NCI-H1092 treated with DMSO at 0.1 percent for 48 hours (cell line): ENCODE measurements at regions not wholly inside any gene's neighbourhood (a gene's known extent, or its start where the extent isn't known, plus 50 kb on each side); places are given as distances from the start of the nearest gene placed in this dataset.

ENCODE experiments used
- DNase-seq: peaks from one replicate; lab custom pipeline; 2025; lab: John Stamatoyannopoulos, UW

- no peak for DNase-seq
Measured at GRCh38 chr7:70907259-70908247, 224.4 kb upstream of the GALNT17 start.

- no peak for DNase-seq
Measured at GRCh38 chr7:70913924-70914323, 218.0 kb upstream of the GALNT17 start.

GRCh38 chr7:70915067-70915466, 216.9 kb upstream of the GALNT17 start:
- no peak for DNase-seq

DNA sequence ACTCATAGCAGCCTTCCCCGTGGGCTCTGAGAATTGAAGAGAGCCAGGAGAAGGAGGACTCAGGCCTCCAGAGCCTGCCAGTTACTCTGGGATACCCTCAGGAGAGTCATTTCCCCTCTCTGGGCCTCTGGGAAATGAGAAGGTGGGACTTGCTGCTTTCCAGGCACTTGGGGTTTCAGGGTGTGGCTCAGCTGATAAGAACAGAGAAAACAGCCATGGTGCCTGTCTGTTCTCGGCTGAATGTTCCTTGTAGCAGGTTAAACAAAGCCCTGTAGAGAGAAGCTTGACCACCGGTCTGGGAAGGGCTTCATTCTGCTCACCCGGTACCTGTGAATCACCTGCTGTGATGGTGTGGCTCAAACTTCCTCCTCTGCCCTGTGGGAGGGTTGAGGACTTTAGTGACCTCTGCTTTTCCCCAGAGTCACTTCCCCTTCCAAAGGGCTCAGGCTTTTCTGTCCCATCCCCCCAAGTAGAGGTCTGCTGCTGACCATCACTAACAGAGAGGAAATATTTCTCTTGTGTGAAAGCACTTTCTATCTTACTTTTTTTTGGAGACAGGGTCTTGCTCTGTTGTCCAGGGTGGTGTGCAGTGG, 212.4 kb upstream of the GALNT17 start:
- no peak for DNase-seq

DNA sequence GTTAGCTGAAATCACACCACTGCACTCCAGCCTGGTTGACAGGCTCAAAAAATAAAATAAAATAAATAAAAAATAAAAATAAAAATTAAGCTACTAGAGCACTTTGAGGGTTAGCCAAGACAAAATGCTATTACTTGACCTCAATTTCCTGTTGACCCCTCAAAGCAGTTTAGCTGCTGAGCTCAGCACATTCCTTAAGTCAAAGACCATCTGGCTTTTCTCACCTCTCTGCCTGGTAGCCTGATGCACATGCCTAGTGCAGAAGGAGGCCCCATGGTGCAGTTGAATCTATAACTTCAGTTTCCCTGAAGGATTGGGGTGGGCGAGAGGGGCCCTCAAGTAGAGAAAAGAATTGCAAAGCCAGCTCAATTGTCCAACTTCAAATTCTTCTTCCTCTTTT, 211.1 kb upstream of the GALNT17 start:
- no peak for DNase-seq

- DNase-seq = no peak
Measured at GRCh38 chr7:70923181-70923845, 208.6 kb upstream of the GALNT17 start.

DNA sequence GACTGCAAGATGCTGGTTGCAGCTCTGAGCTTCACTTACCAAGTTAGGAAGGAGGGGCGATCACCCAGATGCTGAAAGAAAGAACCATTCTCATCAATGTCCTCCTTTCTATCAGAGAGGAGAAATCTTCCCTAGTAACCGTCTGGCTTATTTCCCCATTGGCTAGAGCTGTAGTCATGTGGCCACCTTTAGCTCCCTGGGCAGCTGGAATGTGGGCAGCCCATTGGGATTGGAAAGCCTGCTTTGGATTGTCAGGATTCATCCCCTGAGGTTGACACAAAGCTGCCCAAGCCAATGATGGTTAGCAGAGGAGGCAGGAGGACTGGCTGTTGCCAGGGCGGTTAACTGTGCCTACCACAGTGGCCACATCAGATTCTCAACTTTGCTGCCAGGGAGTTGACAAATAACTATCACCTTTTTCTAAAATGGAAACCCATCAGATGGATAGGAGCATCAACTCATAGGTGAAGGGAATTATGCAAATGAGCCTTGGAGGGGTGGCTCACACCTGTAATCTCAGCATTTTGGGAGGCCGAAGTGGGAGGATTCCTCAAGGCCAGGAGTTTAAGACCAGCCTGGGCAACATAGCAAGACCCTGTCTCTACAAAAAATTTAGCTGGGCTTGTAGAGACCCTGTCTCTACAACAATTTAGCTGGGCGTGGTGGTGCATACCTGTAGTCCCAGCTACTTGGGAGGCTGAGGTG, 206.4 kb upstream of the GALNT17 start:
- no peak for DNase-seq

DNA sequence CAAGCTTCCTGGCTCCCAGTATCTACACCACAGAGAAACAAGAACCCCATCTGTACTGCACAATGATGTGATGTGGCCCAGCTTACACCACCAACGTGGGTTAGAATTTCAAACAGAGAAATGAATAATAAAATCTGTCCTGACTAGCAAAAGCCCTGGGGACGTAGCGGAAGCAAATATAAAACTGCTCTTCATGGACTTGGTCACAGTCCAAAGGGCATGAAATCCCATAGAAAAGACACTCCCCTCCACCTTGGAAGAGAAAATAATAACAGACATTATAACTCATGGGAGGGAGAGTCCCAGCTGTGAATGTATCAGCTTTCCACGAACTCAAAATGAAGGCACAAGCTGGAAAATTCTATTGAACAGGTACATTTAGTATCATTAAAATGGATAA, 205.3 kb upstream of the GALNT17 start:
- no peak for DNase-seq

DNA sequence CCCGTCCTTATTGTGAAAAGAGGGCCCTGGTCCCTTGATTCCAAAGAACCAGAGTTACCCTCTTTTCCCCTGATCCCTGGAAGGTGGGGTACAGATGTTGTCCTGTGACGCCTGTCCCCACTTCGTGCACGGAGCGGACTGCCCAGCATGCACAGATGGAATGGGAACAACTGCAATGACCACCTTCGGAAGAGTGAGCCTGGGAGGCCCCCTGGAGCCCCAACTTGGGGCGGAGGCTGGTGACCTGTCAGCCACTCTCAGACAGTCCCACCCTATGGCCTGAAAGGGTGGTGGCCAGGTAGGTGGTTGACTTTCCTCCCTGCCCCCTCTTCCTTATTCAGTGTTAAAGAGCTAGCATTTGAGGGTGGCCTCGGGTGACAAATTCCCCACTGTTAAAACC, 196.6 kb upstream of the GALNT17 start:
- no peak for DNase-seq

DNA sequence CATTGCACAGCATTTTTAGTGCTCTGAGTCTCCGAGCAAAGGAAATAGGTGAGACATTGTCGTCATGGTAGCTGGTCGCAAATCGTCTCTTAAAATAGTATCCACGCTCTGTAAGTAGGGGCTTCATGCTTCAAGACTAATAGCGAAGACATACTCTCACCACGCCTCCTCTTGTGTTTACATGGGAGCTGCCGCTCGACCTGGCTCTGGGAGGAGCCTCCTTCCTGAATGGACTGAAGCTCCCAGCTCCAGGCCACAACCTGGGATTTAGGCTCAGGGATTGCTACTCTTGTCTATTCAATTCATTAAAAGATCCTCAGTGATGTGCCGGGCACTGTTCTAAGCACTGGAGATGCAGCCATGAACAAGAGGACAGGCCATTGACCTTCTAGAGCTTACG, 196.1 kb upstream of the GALNT17 start:
- no peak for DNase-seq

DNA sequence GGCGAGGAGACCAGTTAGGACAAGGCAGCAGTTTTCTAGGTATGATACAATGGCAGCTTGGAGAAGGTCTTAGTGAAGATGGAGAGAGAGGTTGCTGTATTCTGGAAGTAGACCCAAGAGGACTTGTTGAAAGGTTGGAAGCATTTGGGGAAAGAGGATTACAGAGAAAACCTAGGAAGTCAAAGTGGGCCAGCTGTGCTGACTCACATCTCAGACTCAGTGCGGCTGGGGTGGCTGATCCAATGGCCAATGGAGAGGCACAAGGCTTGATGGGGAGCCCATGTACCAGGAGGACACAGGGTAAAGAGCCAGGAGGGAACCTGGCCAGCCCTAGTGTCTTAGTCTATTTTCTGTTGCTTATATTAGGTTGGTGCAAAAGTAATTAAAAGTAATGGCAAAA, 194.5 kb upstream of the GALNT17 start:
- DNase-seq = no peak

DNA sequence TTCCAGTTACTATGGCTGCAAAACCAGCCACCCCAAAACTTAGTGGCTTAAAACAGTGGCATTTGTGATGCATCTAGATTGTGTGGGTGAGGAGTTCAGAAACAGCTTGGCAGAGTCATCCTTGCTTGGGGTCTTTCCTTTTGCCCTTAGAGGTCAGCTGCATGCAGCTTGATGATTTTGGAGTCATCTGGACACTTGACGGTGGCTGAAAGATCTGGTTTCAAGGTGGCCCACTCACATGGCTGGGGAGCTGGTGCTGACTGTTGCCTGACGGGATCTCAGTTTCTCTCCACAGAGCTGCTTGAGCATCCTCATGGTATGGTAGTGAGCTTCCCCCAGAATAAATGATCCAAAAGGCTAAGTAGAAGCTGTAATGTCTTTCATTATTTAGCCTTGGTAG, 191.3 kb upstream of the GALNT17 start:
- no peak for DNase-seq

DNA sequence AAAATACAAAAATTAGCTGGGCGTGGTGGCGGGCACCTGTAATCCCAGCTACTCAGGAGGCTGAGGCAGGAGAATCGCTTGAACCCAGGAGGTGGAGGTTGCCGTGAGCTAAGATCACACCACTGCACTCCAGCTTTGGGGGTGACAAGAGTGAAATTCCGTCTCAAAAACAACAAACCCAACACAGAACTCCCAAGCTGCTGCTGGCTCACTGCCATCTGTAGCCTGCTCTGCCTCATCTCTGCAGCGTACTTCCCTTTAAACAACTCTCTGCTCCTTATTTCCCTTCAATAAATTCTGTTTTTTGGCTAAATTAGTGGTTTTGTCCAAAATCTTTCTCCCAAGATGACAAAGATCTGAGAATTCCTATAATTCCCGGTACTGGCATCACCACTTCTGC, 189.2 kb upstream of the GALNT17 start:
- DNase-seq = no peak

DNA sequence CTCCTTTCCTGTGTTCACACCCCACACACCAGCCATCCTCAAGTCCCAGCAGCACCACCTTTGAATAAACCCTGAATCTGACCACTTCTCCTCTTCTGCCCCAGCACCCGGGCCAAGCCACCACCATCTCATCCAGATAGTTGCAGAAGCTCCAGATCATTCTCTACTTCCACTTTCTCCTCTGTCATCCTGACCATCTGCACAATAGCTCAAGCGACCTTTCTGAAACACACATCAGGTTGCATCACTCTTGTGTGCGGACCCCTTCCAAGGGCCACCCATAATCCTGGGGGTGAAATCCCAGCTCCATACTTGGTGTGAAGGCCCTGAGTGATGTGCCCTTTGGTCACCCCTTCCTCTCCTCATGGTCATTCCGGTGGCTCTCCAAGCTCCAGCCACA, 187.4 kb upstream of the GALNT17 start:
- DNase-seq = no peak

- no peak for DNase-seq
Measured at GRCh38 chr7:70947181-70947580, 184.8 kb upstream of the GALNT17 start.

GRCh38 chr7:70949862-70950261, 182.1 kb upstream of the GALNT17 start:
- no peak for DNase-seq

DNA sequence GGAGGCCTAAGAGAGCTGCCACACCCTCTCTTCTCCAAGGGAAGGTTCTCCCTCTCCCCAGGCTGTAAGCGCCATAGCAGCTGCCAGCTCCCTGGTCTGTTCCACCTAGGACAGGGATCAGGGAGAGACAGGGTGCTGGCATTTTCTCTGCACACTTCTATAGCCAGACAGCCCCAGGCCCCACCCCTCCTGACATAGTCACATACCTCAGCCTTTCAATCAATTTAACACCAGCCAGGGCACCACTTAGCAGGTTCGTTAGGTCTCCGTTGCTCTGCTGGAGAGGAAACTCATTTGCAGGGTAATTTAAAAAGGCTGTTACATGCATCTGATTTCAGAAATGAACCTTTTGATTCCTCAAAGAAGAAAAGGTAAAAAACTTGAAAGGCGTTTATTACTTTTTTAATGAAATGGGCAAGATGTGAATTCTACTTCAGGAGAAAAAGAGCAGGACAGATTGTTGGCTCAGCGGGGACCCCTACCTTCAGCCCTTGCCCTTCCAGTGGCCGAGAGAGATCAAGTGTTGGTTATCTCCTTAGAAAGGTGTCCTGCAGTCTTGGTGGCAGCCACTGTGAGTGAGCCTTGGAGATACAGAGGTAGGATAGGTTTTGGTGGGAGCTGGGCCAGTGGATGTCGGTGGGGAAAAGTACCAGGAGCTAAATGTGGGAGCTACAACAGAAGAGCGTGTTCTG, 180.5 kb upstream of the GALNT17 start:
- no peak for DNase-seq

- no peak for DNase-seq
Measured at GRCh38 chr7:70952311-70952710, 179.6 kb upstream of the GALNT17 start.

DNA sequence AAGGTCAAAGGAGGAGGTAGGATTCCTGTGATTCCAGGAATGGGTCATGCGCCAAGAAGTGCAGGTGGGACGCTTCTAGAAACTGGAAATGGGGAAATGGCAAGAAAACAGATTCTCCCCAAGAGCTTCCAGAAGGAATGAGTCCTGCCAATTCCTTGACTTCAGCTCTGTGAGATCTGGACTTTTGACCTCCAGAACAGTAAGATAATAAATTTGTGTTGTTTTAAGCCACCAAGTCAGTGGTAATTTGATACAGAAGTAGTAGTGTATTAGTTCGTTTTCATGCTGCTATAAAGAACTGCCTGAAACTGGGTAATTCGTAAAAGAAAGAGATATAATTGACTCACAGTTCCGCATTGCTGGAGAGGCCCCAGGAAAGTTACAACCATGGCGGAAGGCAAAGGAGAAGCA, 178.6 kb upstream of the GALNT17 start:
- no peak for DNase-seq

DNA sequence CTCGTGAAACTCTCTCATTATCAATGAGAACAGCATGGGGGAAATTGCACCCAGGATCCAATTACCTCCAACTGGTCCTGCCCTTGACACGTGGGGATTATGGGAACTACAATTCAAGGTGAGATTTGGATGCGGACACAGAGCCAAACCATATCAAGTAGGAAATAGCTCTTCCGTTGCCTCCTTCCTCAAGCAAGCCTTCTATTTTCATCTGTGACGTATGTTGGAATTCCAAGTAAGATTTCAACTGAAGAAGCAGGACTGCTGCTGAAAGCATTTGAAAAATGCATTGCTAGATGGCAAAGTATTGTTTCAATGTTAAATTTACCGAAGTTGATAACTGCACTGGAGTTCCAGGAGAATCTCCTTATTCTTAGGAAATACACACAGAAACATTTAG, 178.1 kb upstream of the GALNT17 start:
- DNase-seq = no peak

- no peak for DNase-seq
Measured at GRCh38 chr7:70972693-70973092, 159.3 kb upstream of the GALNT17 start.

GRCh38 chr7:70975754-70976153, 156.2 kb upstream of the GALNT17 start:
- no peak for DNase-seq
